ENCODE measurements at regions not wholly inside any gene's neighbourhood (a gene's known extent, or its start where the extent isn't known, plus 50 kb on each side); places are given as distances from the start of the nearest gene placed in this dataset.

- no peak overlapping the region for H3K4me3 ChIP-seq (replicated peaks; ENCODE audit: low read depth, low read length)
- no peak for DNase-seq (ENCODE audit: low read depth)
- no peak for TF ChIP-seq CTCF (IDR thresholded peaks at IDR 0.05; ENCODE audit: low read length, missing control alignments)
These were observed 190.5 kb upstream of the GALNTL6 start for GRCh38 chr4:171622729-171623128.

DNA sequence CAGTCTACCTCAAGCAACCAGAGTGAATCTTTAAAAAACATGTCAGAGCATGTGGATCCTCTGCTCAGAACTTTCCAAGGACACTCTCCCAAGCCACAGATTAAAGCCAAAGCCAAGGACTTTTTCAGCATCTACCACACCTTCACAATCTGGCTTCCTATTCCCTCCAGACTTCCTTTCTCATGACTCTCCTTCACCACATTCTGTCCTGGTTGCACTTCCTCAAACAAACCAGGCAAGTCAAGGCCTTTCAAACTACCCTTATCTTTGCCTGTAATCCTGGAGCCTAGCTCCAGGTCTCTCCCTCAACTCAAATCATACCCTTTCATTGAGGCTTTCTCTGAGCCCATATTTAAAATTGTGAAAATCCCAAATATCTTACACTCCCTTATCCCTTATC, 191.6 kb upstream of the GALNTL6 start:
- no peak for TF ChIP-seq CTCF (IDR thresholded peaks at IDR 0.05; ENCODE audit: low read length, missing control alignments)
- H3K4me3 ChIP-seq (replicated peaks; ENCODE audit: low read depth, low read length): no peak overlapping the region
- no peak for DNase-seq (ENCODE audit: low read depth)

GRCh38 chr4:171612907-171613306, 200.3 kb upstream of the GALNTL6 start:
- no peak for TF ChIP-seq CTCF (IDR thresholded peaks at IDR 0.05; ENCODE audit: low read length, missing control alignments)
- no peak for DNase-seq (ENCODE audit: low read depth)

GRCh38 chr4:171602638-171603355, 210.4 kb upstream of the GALNTL6 start:
- DNase-seq (ENCODE audit: low read depth): no peak
- H3K4me3 ChIP-seq (replicated peaks; ENCODE audit: low read depth, low read length): no peak overlapping the region
- TF ChIP-seq CTCF (IDR thresholded peaks at IDR 0.05; ENCODE audit: low read length, missing control alignments): no peak

More at GRCh38 chr4:171612907-171613306, 200.3 kb upstream of the GALNTL6 start:
- no peak overlapping the region for H3K4me3 ChIP-seq (replicated peaks; ENCODE audit: low read depth, low read length)

GRCh38 chr4:171601091-171601490, 212.1 kb upstream of the GALNTL6 start:
- TF ChIP-seq CTCF (IDR thresholded peaks at IDR 0.05; ENCODE audit: low read length, missing control alignments): no peak
- H3K4me3 ChIP-seq (replicated peaks; ENCODE audit: low read depth, low read length): no peak overlapping the region
- no peak for DNase-seq (ENCODE audit: low read depth)

DNA sequence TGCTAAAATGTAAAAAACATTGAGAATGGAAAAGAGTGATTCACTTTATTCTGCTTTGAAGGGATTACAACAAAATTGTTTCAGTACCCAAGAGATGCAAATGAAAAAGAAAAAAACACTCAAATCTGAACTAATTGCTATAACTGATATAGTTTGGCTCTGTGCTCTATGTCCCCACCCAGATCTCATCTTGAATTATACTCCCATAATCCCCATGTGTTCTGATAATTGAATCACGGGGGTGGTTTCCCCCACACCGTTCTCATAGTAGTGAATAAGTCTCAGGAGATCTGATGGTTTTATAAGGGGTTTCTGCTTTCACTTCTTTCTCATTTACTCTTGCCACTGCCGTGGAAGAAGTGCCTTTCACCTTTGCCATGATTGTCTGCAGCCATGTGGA, 213.6 kb upstream of the GALNTL6 start:
- no peak for TF ChIP-seq CTCF (IDR thresholded peaks at IDR 0.05; ENCODE audit: low read length, missing control alignments)
- no peak for DNase-seq (ENCODE audit: low read depth)
- H3K4me3 ChIP-seq (replicated peaks; ENCODE audit: low read depth, low read length): no peak overlapping the region

DNA sequence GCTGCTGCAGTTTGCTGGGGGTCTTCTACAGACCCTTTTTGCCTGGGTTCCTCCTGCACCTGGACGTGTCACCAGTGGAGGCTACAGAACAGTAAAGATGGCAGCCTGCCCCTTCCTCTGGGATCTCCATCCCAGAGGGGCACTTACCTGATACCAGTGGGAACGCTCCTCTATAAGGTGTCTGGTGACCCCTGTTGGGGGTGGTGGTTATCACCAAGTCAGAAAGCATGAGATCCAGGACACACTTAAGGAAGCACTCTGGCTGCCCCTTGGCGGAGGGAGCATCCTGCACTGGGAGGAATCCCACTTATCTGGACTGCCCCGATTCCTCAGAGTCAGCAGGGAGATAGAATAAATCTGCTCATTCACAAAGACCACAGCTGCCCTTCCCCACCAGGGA, 218.9 kb upstream of the GALNTL6 start:
- no peak overlapping the region for H3K4me3 ChIP-seq (replicated peaks; ENCODE audit: low read depth, low read length)
- DNase-seq (ENCODE audit: low read depth): no peak
- no peak for TF ChIP-seq CTCF (IDR thresholded peaks at IDR 0.05; ENCODE audit: low read length, missing control alignments)

All from fibroblast of pulmonary artery (primary cell).